Neural cell (in vitro differentiated cells): ENCODE measurements at regions not wholly inside any gene's neighbourhood (a gene's known extent, or its start where the extent isn't known, plus 50 kb on each side); places are given as distances from the start of the nearest gene placed in this dataset.

Source experiments
- H2AFZ ChIP-seq: fragments of 200-600, 300-800 bp; sonication (generic), shearing (Covaris generic); 2 replicates; pipeline ENCODE4 v1.6.0; 2014; ENCODE audit warnings: low read depth, mild to moderate bottlenecking, antibody characterized with exemption, low read length, moderate library complexity
- H3F3A ChIP-seq: fragments of 200-600 bp; shearing (Covaris generic); 2 replicates; pipeline ENCODE4 v1.6.1; 2016; ENCODE audit warnings: mild to moderate bottlenecking, moderate library complexity, mixed read lengths, antibody characterized with exemption, low read length; ENCODE audit not compliant: insufficient read depth, poor library complexity, severe bottlenecking
- H3K27ac ChIP-seq: fragments of 200-600, 300-800 bp; sonication (generic), shearing (Covaris generic); 2 replicates; pipeline ENCODE4 v1.5.1; 2014; ENCODE audit warnings: mild to moderate bottlenecking, low read length, moderate library complexity
- H3K27me3 ChIP-seq: fragments of 300-800, 200-600 bp; sonication (generic), shearing (Covaris generic); 2 replicates; pipeline ENCODE4 v1.6.0; 2014; ENCODE audit warnings: mild to moderate bottlenecking, low read depth, low read length, moderate library complexity; ENCODE audit not compliant: insufficient read depth
- H3K36me3 ChIP-seq: fragments of 300-800, 200-600 bp; sonication (generic), shearing (Covaris generic); 2 replicates; pipeline ENCODE4 v1.5.1; 2014; ENCODE audit warnings: mild to moderate bottlenecking, antibody characterized with exemption, low read length, moderate library complexity; ENCODE audit not compliant: insufficient read depth
- H3K4me2 ChIP-seq: fragments of 300-800, 200-600 bp; sonication (generic), shearing (Covaris generic); 2 replicates; pipeline ENCODE4 v1.6.0; 2014; ENCODE audit warnings: mild to moderate bottlenecking, low read length
- H3K4me3 ChIP-seq: fragments of 300-800, 200-600 bp; sonication (generic), shearing (Covaris generic); 2 replicates; pipeline ENCODE4 v1.5.1; 2014; ENCODE audit warnings: mild to moderate bottlenecking, low read length, moderate library complexity
- H3K79me2 ChIP-seq: fragments of 200-600 bp; shearing (Covaris generic); replicated peaks from 2 replicates; pipeline ENCODE4 v1.6.0; 2014; ENCODE audit warnings: mild to moderate bottlenecking, low read length, moderate library complexity; ENCODE audit not compliant: insufficient read depth
- H3K9ac ChIP-seq: fragments of 300-800, 200-600 bp; sonication (generic), shearing (Covaris generic); 2 replicates; pipeline ENCODE4 v1.6.1; 2016; ENCODE audit warnings: mild to moderate bottlenecking, low read length, mixed read lengths
- H3K9me2 ChIP-seq: fragments of 200-600 bp; shearing (Covaris generic); 2 replicates; pipeline ENCODE4 v1.6.1; 2016; ENCODE audit warnings: mild to moderate bottlenecking, low read length, mixed read lengths; ENCODE audit not compliant: insufficient read depth
- H3K9me3 ChIP-seq: fragments of 200-600, 300-800 bp; sonication (generic), shearing (Covaris generic); 2 replicates; pipeline ENCODE4 v1.6.1; 2016; ENCODE audit warnings: mild to moderate bottlenecking, mixed run types, low read length, moderate library complexity, mixed read lengths
- H4K20me1 ChIP-seq: fragments of 200-600 bp; shearing (Covaris generic); 2 replicates; pipeline ENCODE4 v1.6.1; 2016; ENCODE audit warnings: mild to moderate bottlenecking, mixed run types; ENCODE audit not compliant: insufficient read depth
- CTCF ChIP-seq: fragments of 450-650 bp; IDR thresholded peaks from 2 replicates; pipeline ENCODE4 v1.5.1; 2014; ENCODE audit warnings: antibody characterized with exemption, mild to moderate bottlenecking, moderate library complexity; ENCODE audit not compliant: poor library complexity, severe bottlenecking
- EP300 ChIP-seq: fragments of 450-650 bp; conservative IDR thresholded peaks from 2 replicates; pipeline ENCODE4 v1.6.1; 2014; ENCODE audit warnings: antibody characterized with exemption, mild to moderate bottlenecking, moderate library complexity; ENCODE audit not compliant: poor library complexity, severe bottlenecking
- EZH2 ChIP-seq: fragments of 200-600, 300-800 bp; shearing (Covaris generic), sonication (generic); IDR thresholded peaks from 2 replicates; pipeline ENCODE4 v1.6.1; 2014; ENCODE audit warnings: antibody characterized with exemption, low read length, borderline replicate concordance, mild to moderate bottlenecking; ENCODE audit not compliant: insufficient read depth, poor library complexity, severe bottlenecking
- MXI1 ChIP-seq: fragments of 450-650 bp; conservative IDR thresholded peaks from 2 replicates; pipeline ENCODE4 v1.6.1; 2014; ENCODE audit warnings: antibody characterized with exemption, mild to moderate bottlenecking; ENCODE audit not compliant: poor library complexity, severe bottlenecking
- POLR2AphosphoS5 ChIP-seq: IDR thresholded peaks from 2 replicates; pipeline ENCODE4 v1.6.1; 2012
- RAD21 ChIP-seq: fragments of 450-650 bp; conservative IDR thresholded peaks from 2 replicates; pipeline ENCODE4 v1.6.1; 2014; ENCODE audit warnings: antibody characterized with exemption, mild to moderate bottlenecking, moderate library complexity
- REST ChIP-seq: IDR thresholded peaks from 2 replicates; pipeline ENCODE4 v1.6.1; 2012; ENCODE audit warnings: borderline replicate concordance
- SMC3 ChIP-seq: fragments of 450-650 bp; conservative IDR thresholded peaks from 2 replicates; pipeline ENCODE4 v1.6.1; 2014; ENCODE audit warnings: antibody characterized with exemption, mild to moderate bottlenecking, moderate library complexity; ENCODE audit not compliant: poor library complexity
- TAF1 ChIP-seq: IDR thresholded peaks from 2 replicates; pipeline ENCODE4 v1.6.1; 2012; ENCODE audit warnings: low read depth

GRCh38 chr20:21804802-21805201, 99.3 kb downstream of the PAX1 start:
- Histone ChIP-seq H3F3A (no peaks in the 10 kb centered on the region), H3K27ac (no peak overlapping the region), H2AFZ (no peak overlapping the region), H3K4me3 (no peak overlapping the region), H3K9me2 (no peaks in the 10 kb centered on the region), H3K9ac (no peak overlapping the region), H3K79me2 (no peaks in the 10 kb centered on the region), H3K9me3 (no peaks in the 10 kb centered on the region), H3K36me3 (no peaks in the 10 kb centered on the region), H3K27me3 (no peaks in the 10 kb centered on the region), H3K4me2 (no peak overlapping the region), H4K20me1 (no peaks in the 10 kb centered on the region)
- no peak for TF ChIP-seq POLR2AphosphoS5
- TF ChIP-seq RAD21, result no peak
- no peak for TF ChIP-seq EZH2
- TF ChIP-seq CTCF, result no peak
- TF ChIP-seq EP300, result no peak
- TF ChIP-seq SMC3, result no peak
- TF ChIP-seq REST, result no peak
- no peak for TF ChIP-seq TAF1
- no peak for TF ChIP-seq MXI1

- no peak overlapping the region for H3K4me3 ChIP-seq
- no peaks in the 10 kb centered on the region for H3F3A ChIP-seq
- H2AFZ ChIP-seq, result no peak overlapping the region
- H3K9me3 ChIP-seq, result no peaks in the 10 kb centered on the region
- H3K79me2 ChIP-seq, result no peaks in the 10 kb centered on the region
- H3K9me2 ChIP-seq, result no peaks in the 10 kb centered on the region
- TF ChIP-seq POLR2AphosphoS5 (peak; percentile 77), EP300 (peak; percentile 88), CTCF (no peak)
- H3K27me3 ChIP-seq, result no peaks in the 10 kb centered on the region
- H3K27ac ChIP-seq, result no peak overlapping the region
- H4K20me1 ChIP-seq, result no peaks in the 10 kb centered on the region
- H3K4me2 ChIP-seq, result no peak overlapping the region
- no peaks in the 10 kb centered on the region for H3K36me3 ChIP-seq
- H3K9ac ChIP-seq, result no peak overlapping the region
Observed at GRCh38 chr20:21801193-21801592, 95.7 kb downstream of the PAX1 start.
